Umbilical cord (tissue), 1 donor: ENCODE measurements at regions not wholly inside any gene's neighbourhood (a gene's known extent, or its start where the extent isn't known, plus 50 kb on each side); places are given as distances from the start of the nearest gene placed in this dataset.
"Not testable (repeated sequence)": the region's sequence is repeated elsewhere in the genome, so short reads cannot be mapped to it uniquely, and the experiment has no call there.

Experiments used
- DNase-seq: peaks from one replicate; pipeline ENCODE4 v3.0.0-alpha.2; 2015; ENCODE audit warnings: low spot score

GRCh38 chr7:52269669-52270068 lies 765.8 kb upstream of the POM121L12 start:
- no peak for DNase-seq

GRCh38 chr7:52261057-52261456 lies 774.4 kb upstream of the POM121L12 start:
- no peak for DNase-seq

- no peak for DNase-seq
Measured at GRCh38 chr7:52260046-52260665, 775.3 kb upstream of the POM121L12 start.

- DNase-seq: peak; percentile 51
Measured at GRCh38 chr7:52257890-52258289, 777.5 kb upstream of the POM121L12 start.

- DNase-seq: peak; percentile 80
Measured at GRCh38 chr7:52254396-52255010, 780.9 kb upstream of the POM121L12 start.

- DNase-seq: no peak
Measured at GRCh38 chr7:52253953-52254352, 781.5 kb upstream of the POM121L12 start.

- DNase-seq: no peak
Measured at GRCh38 chr7:52249741-52250140, 785.7 kb upstream of the POM121L12 start.

DNA sequence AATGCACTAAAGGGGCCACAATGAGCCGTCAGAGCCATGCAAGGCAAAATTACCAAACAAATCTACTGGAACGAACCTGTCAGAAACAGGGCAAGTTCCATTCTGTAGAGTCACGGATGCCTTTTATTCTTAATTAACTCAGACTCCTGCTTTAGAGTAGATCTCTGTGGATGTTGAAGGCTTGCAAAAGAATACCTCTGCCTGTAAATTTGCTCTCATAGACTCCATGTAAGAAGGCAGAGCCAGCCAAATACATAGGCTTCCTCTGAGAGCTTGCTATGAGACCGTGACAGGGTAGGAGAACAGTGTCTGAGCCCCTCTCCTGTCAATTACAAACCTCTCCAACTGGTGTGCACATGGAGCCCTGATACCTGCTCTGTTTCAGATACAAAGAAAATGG lies 787.9 kb upstream of the POM121L12 start:
- DNase-seq: no peak

- DNase-seq: no peak
Measured at GRCh38 chr7:52243685-52244084, 791.7 kb upstream of the POM121L12 start.

DNA sequence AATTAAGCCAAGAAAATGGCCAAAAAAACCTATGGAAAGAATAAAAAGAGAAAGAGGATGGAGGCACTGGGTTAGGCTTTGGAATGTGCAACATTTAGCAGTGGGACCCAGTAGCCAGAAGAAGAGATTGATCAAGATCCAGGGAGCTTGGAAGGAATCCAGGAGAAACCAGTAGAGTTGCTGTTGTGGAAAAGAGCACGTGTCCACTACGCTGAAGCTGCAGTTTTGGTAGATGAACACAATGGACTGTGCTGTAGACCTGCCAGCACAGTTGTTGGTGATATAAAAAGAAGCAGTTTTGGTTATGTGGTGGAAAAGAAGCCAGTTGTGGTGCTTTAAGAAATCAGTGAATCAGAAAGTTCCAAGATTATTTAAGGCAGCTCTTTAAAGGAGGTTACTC lies 802.2 kb upstream of the POM121L12 start:
- no peak for DNase-seq

DNA sequence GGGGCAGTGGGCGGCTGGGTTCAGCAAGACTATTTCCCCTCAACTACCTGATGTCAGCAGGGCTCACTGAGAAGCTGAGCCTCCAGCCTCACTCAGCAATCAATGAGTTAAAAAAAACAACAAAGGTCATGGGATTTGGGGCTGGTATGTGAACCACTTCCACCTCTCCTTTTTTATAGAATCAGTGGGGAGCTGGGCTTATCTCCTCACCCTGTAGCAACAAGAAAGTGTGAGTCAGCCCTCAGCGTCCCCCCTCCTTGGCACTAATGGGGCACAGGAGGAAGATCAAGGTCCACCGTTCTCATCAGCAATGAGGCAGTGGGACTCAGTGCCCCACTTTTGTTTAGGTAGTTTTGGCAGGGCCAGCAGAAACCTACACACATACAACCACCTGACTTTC lies 823.5 kb upstream of the POM121L12 start:
- DNase-seq: no peak

- peak; percentile 56 for DNase-seq
Measured at GRCh38 chr7:52209614-52210013, 825.8 kb upstream of the POM121L12 start.

GRCh38 chr7:52197221-52197620 lies 838.2 kb upstream of the POM121L12 start:
- peak; percentile 1 for DNase-seq

DNA sequence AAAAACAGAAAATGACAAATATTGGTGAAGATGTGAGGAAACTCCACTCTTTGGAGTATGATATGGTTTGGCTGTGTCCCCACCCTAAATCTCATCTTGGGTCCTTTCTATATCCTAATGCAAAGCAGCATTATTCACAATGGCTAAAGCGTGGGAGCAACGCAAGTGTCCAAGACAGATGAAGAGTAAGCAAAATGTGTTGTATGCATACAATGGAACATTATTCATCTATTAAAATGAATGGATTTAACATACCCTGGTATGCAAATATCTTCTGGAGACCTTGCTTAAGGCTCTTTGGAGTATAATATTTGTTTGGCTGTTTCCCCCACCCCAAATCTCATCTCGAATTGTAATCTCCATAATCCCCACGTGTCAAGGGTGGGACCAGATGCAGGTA lies 839.8 kb upstream of the POM121L12 start:
- no peak for DNase-seq

- DNase-seq: no peak
Measured at GRCh38 chr7:52189153-52189778, 846.2 kb upstream of the POM121L12 start.

DNA sequence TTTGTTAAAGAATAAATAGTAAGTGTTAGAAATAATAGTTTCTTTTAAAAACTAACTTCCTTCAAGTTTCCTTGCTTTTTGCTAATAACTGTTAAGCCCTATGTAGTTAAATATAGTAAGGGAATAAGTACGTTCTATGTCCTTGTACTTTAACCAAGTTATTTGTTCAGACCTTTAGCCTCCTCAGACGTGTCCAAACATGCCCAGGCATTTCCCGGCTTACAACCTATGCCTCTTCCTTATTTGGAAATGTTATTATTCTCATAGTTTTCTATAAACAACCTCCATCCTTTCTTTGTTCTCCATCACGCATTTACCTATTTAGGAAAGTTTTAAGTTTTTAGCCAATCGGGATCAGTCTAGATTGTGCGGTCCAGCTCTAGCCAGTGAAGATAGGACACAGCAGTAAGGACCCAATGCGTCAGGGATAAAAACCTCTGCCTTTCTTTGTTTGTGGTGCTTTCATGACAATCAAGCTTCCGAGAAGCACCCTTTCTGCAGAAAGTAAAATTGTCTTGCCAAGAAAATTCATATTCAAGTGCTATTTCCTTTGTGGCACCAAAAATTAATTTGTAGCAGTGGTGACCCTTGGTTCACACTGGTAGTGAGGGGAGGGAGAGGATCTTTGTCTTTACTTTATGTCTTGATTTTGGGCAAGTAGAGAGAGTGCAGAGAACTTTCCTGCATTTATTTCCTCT lies 851.3 kb upstream of the POM121L12 start:
- no peak for DNase-seq

DNA sequence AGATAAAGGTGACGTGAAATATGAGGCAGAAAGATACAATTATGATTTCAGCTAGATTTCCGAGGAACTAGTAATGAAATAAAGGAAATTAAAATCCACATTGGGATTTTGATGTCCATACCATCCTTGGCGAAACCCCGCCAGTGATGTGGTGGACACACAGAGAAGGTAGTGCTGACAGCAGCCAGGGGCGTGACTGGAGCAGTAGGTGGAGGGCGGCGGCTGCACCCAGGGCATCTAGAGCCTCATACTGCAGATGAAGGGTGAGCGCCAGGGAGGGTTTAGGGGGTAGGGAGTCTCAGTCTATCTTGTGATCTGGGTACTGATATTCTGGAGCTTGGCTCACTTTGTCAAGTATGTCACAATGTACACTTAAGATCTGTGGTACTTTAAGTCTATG lies 855.5 kb upstream of the POM121L12 start:
- DNase-seq: no peak

DNA sequence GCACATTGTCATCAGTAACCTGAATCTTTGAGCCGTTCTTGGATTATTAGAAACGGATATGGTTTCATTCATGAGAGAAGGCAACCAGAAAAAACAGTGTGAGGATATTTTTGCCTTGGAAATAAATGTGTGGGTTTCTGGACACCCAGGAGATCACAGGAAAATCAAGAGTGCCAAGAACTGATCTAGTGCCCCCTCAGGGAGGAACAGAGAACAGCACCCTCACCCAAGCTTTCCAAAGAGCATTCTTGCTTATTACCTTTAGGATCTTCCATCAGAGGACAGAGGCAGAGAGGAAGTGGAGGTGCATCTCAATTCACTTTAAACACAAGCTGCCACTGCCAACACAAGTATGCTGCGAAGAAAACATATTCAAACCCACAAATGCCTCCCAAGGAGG lies 851.5 kb upstream of the COBL start:
- DNase-seq: no peak

DNA sequence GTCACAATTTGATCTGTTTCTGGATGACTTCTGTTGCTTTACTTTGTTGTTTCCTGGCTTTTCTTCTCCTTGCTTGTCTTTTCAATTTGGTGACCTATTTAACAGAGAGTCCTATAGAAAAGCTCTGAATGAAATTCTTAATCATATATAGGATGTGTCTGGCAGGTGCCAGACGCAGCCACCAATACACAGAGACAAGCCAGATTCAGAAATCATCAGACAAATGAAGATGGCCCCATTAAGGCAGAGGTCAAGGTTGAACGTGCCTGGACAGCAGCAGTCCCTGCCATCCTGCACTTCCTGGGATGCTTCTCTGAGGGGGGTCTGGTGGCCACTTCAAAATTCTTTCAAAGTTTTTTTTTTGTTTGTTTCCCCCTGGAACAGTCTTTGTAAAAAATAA lies 846.7 kb upstream of the COBL start:
- no peak for DNase-seq

DNA sequence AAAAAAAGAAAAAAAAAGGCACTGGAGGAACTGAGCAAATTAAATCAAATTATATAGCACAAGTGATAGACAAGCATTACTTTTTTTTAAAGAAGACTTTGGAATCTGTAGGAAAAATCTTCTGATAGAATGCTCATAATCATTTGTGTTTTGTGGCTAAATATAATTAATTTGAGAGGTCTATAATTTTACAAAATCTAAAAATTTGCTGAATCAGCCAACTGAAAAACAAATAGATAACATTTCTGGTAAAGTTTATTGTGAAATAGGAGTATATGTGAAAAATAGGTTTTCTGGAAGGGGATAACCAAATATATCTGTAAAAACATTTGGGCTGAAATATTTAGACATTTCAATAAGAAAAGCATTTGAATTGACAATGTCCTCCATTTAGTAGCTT lies 844.9 kb upstream of the COBL start:
- no peak for DNase-seq

- DNase-seq: not testable (repeated sequence)
Measured at GRCh38 chr7:52159421-52159820, 842.8 kb upstream of the COBL start.

- no peak for DNase-seq
Measured at GRCh38 chr7:52154382-52154781, 837.8 kb upstream of the COBL start.

GRCh38 chr7:52151559-52151958 lies 835.0 kb upstream of the COBL start:
- DNase-seq: no peak
